HepG2 (cell line): ENCODE measurements at regions not wholly inside any gene's neighbourhood (a gene's known extent, or its start where the extent isn't known, plus 50 kb on each side); places are given as distances from the start of the nearest gene placed in this dataset.

Experiments
- ATAC-seq: fragments of 200-7000 bp; cut with Tn5 transposase; 3 replicates; pipeline ENCODE4 v1.9.1; 2020; ENCODE audit warnings: mild to moderate bottlenecking, moderate library complexity
- BruUV-seq: library from RNA; stranded (reverse); fragments of 400-500 nt; replicated peaks from 2 replicates; lab custom pipeline; 2021; lab: Mats Ljungman, UMichigan
- CTCF ChIA-PET: fragments of 300-600 bp; formaldehyde crosslinking; extraction: SDS; loops from one replicate; lab custom pipeline; 2021; ENCODE audit warnings: low total read pairs, inconsistent platforms, low intra/inter-chr PET ratio; lab: Yijun Ruan, JAX
- POLR2A ChIA-PET: fragments of 350-600 bp; sonication (Branson Sonifier 250); formaldehyde crosslinking; loops from one replicate; lab custom pipeline; 2020; ENCODE audit warnings: antibody characterized with exemption, inconsistent platforms; lab: Yijun Ruan, JAX
- DNase-seq: peaks from one replicate; pipeline ENCODE4 v3.0.0-alpha.2; 2015; ENCODE audit warnings: low spot score
- FAIRE-seq: peaks from 3 replicates; lab custom pipeline; 2011; peaks lifted over from hg19 to GRCh38; lab: Jason Lieb, UNC
- H2AFZ ChIP-seq: one replicate; pipeline ENCODE4 v1.6.1; 2011; ENCODE audit warnings: low read length, inconsistent platforms
- H3K27ac ChIP-seq: fragments of 300-600 bp; 3 replicates; pipeline ENCODE4 v1.8.0; 2011; ENCODE audit warnings: mixed run types, mild to moderate bottlenecking, mixed read lengths, low read length, inconsistent platforms; ENCODE audit not compliant: insufficient read depth; ENCODE audit errors: extremely low read length
- H3K27me3 ChIP-seq, 2 experiments: fragments of 200-600 bp in 1 of 2; 2 replicates in 1 of 2; 3 replicates in 1 of 2; pipeline versions ENCODE4 v1.6.0 to v1.8.0; 2011; ENCODE audit warnings: low read length in 2 of 2, mild to moderate bottlenecking in 2 of 2, moderate library complexity in 2 of 2, inconsistent platforms in 1 of 2; ENCODE audit not compliant: insufficient read depth in 2 of 2, control insufficient read depth in 1 of 2
- H3K36me3 ChIP-seq, 2 experiments: fragments of 200-600 bp in 1 of 2; replicated peaks in 1 of 2; 2 replicates in 1 of 2; 3 replicates in 1 of 2; pipeline versions ENCODE4 v1.5.1 to v1.8.0; 2011; ENCODE audit warnings: low read length in 2 of 2, inconsistent platforms in 1 of 2; ENCODE audit not compliant: insufficient read depth in 2 of 2, control insufficient read depth in 1 of 2
- H3K4me1 ChIP-seq: 2 replicates; pipeline ENCODE4 v1.5.1; 2012; ENCODE audit warnings: low read length, inconsistent platforms; ENCODE audit not compliant: insufficient read depth
- H3K4me2 ChIP-seq: 2 replicates; pipeline ENCODE4 v1.6.0; 2011; ENCODE audit warnings: low read depth, low read length, inconsistent platforms
- H3K4me3 ChIP-seq, 3 experiments: fragments of 200-600 bp in 1 of 3; sonication (generic), shearing (Covaris generic) in 1 of 3; replicated peaks in 1 of 3; 2 replicates each; pipeline ENCODE4 v1.5.1; 2011 to 2016; ENCODE audit warnings: low read length in 3 of 3, inconsistent platforms in 2 of 3, low read depth in 2 of 3, mild to moderate bottlenecking in 2 of 3, control low read depth in 1 of 3, mixed read lengths in 1 of 3; ENCODE audit not compliant: insufficient read depth in 1 of 3
- H3K79me2 ChIP-seq: one replicate; pipeline ENCODE4 v1.6.1; 2011; ENCODE audit warnings: low read length, inconsistent platforms; ENCODE audit not compliant: insufficient read depth
- H3K9ac ChIP-seq: 2 replicates; pipeline ENCODE4 v1.6.0; 2011; ENCODE audit warnings: mild to moderate bottlenecking, low read depth, low read length, inconsistent platforms; ENCODE audit not compliant: insufficient read depth
- H3K9me3 ChIP-seq: 2 replicates; pipeline ENCODE4 v1.5.1; 2012; ENCODE audit warnings: mild to moderate bottlenecking, low read length
- H4K20me1 ChIP-seq: 2 replicates; pipeline ENCODE4 v1.6.0; 2011; ENCODE audit warnings: inconsistent platforms, mild to moderate bottlenecking, low read length, moderate library complexity; ENCODE audit not compliant: insufficient read depth
- ATF7 ChIP-seq, 2 experiments: fragments of 450-650 bp in 1 of 2; sonication (generic) in 1 of 2; formaldehyde crosslinking in 1 of 2; IDR thresholded peaks; 2 replicates each; pipeline versions ENCODE4 v1.4.0 to v1.6.1; 2016 to 2020; ENCODE audit warnings: antibody characterized with exemption in 1 of 2, mild to moderate bottlenecking in 1 of 2, missing genetic modification reagents in 1 of 2
- HMG20A ChIP-seq: IDR thresholded peaks from 2 replicates; pipeline ENCODE4 v1.6.1; 2016; ENCODE audit warnings: borderline replicate concordance
- KDM2A ChIP-seq: sonication (generic); formaldehyde crosslinking; IDR thresholded peaks from 2 replicates; pipeline ENCODE4 v1.4.0; 2020; ENCODE audit warnings: low read depth, missing genetic modification reagents, borderline replicate concordance
- SRY ChIP-seq: sonication (generic); formaldehyde crosslinking; IDR thresholded peaks from 2 replicates; pipeline ENCODE4 v1.8.0; 2022; ENCODE audit warnings: mild to moderate bottlenecking, missing genetic modification reagents
- TOPORS ChIP-seq: sonication (generic); formaldehyde crosslinking; IDR thresholded peaks from 2 replicates; pipeline ENCODE4 v1.8.0; 2023; ENCODE audit warnings: mild to moderate bottlenecking, missing genetic modification reagents
- ZNF772 ChIP-seq: sonication (generic); formaldehyde crosslinking; IDR thresholded peaks from 2 replicates; pipeline ENCODE4 v1.5.0; 2020; ENCODE audit warnings: mild to moderate bottlenecking, missing genetic modification reagents
- WGBS: methylation state at CpG from one replicate; pipeline ENCODE4 v1.1.6; 2017; ENCODE audit warnings: low lambda C conversion rate; 5-methylcytosine and 5-hydroxymethylcytosine counted together
- in situ Hi-C: cut with HindIII; loops from 2 replicates; pipeline ENCODE4 v1.10.0; 2017; ENCODE audit warnings: low pct_unique_long_range_greater_than_20kb; ENCODE audit not compliant: extremely low pct_ligation_motif_present
- intact Hi-C: fragments of 100-400 bp; cut with micrococcal nuclease; formaldehyde crosslinking; loops from one replicate; pipeline ENCODE4 v1.10.0; 2022; ENCODE audit not compliant: unreplicated experiment
- TF ChIP-seq, protein P1 (sequence below): sonication (generic); formaldehyde crosslinking; IDR thresholded peaks from 2 replicates; pipeline ENCODE4 v1.5.0; 2020; ENCODE audit warnings: missing genetic modification reagents, mild to moderate bottlenecking, borderline replicate concordance
- TF ChIP-seq, protein P2 (sequence below): sonication (generic); formaldehyde crosslinking; IDR thresholded peaks from 2 replicates; pipeline ENCODE4 v1.8.0; 2022; ENCODE audit warnings: mild to moderate bottlenecking, missing genetic modification reagents, borderline replicate concordance
- TF ChIP-seq, protein P3 (sequence below): sonication (generic); formaldehyde crosslinking; IDR thresholded peaks from one replicate; pipeline ENCODE4 v1.5.1; 2020; ENCODE audit warnings: mild to moderate bottlenecking, missing genetic modification reagents; ENCODE audit errors: not compliant biosample characterization
- TF ChIP-seq, protein P4 (sequence below): sonication (generic); formaldehyde crosslinking; IDR thresholded peaks from 2 replicates; pipeline ENCODE4 v1.5.0; 2020; ENCODE audit warnings: mild to moderate bottlenecking, missing genetic modification reagents

DNA sequence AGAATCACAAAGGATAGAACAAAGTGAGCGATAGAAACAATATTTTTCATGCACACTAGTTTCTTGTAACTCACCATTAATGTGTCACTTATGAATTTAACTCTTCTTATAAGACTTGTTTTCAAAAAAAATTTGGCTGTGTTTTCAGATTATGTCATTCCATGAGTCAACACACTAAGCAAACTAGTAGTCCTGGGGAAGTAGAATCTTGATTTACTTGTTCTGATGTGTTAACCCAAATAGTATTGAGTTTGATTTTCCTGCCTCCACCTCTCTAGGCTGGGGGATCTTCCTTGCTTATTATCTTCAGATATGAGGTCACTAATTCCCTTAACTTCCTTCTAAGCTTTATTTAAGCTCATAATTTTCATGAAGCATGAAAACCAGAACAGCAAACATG lies 151.0 kb upstream of the SEL1L start:
- WGBS, result 3% methylated on average over 1 of the region's 1 CpG
- Histone ChIP-seq H3K9ac (no peak overlapping the region), H3K4me3 (no peak overlapping the region), H3K36me3 (no peaks in the 10 kb centered on the region), H3K27me3 (peaks cover 0 to 6% of the 10 kb centered on the region in 2 experiments; a peak in 2 of 5 replicates), H3K4me2 (no peak overlapping the region), H2AFZ (no peak overlapping the region), H3K79me2 (no peaks in the 10 kb centered on the region), H3K4me1 (no peaks in the 10 kb centered on the region), H3K27ac (no peak overlapping the region), H4K20me1 (no peaks in the 10 kb centered on the region), H3K9me3 (no peaks in the 10 kb centered on the region)
- FAIRE-seq, result no peak
- in situ Hi-C loops, result no loop called here
- ATAC-seq, result no peak
- BruUV-seq, result no TSS peak
- intact Hi-C loops, result no loop called here
- no peak for DNase-seq
- CTCF ChIA-PET, result no interaction called here
- POLR2A ChIA-PET, result no interaction called here
- TF ChIP-seq TOPORS (CRISPR knock-in tag), result no peak
- TF ChIP-seq, protein P1, sequence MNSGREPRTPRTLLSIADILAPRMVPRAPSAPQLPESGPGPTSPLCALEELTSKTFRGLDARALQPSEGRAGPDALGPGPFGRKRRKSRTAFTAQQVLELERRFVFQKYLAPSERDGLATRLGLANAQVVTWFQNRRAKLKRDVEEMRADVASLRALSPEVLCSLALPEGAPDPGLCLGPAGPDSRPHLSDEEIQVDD (CRISPR knock-in tag), result no peak
- no peak for TF ChIP-seq SRY
- TF ChIP-seq, protein P2, sequence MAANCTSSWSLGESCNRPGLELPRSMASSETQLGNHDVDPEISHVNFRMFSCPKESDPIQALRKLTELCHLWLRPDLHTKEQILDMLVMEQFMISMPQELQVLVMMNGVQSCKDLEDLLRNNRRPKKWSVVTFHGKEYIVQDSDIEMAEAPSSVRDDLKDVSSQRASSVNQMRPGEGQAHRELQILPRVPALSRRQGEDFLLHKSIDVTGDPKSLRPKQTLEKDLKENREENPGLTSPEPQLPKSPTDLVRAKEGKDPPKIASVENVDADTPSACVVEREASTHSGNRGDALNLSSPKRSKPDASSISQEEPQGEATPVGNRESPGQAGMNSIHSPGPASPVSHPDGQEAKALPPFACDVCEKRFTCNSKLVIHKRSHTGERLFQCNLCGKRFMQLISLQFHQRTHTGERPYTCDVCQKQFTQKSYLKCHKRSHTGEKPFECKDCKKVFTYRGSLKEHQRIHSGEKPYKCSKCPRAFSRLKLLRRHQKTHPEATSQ (CRISPR knock-in tag), result no peak
- TF ChIP-seq ZNF772, result no peak
- TF ChIP-seq HMG20A, result no peak
- TF ChIP-seq, protein P3, sequence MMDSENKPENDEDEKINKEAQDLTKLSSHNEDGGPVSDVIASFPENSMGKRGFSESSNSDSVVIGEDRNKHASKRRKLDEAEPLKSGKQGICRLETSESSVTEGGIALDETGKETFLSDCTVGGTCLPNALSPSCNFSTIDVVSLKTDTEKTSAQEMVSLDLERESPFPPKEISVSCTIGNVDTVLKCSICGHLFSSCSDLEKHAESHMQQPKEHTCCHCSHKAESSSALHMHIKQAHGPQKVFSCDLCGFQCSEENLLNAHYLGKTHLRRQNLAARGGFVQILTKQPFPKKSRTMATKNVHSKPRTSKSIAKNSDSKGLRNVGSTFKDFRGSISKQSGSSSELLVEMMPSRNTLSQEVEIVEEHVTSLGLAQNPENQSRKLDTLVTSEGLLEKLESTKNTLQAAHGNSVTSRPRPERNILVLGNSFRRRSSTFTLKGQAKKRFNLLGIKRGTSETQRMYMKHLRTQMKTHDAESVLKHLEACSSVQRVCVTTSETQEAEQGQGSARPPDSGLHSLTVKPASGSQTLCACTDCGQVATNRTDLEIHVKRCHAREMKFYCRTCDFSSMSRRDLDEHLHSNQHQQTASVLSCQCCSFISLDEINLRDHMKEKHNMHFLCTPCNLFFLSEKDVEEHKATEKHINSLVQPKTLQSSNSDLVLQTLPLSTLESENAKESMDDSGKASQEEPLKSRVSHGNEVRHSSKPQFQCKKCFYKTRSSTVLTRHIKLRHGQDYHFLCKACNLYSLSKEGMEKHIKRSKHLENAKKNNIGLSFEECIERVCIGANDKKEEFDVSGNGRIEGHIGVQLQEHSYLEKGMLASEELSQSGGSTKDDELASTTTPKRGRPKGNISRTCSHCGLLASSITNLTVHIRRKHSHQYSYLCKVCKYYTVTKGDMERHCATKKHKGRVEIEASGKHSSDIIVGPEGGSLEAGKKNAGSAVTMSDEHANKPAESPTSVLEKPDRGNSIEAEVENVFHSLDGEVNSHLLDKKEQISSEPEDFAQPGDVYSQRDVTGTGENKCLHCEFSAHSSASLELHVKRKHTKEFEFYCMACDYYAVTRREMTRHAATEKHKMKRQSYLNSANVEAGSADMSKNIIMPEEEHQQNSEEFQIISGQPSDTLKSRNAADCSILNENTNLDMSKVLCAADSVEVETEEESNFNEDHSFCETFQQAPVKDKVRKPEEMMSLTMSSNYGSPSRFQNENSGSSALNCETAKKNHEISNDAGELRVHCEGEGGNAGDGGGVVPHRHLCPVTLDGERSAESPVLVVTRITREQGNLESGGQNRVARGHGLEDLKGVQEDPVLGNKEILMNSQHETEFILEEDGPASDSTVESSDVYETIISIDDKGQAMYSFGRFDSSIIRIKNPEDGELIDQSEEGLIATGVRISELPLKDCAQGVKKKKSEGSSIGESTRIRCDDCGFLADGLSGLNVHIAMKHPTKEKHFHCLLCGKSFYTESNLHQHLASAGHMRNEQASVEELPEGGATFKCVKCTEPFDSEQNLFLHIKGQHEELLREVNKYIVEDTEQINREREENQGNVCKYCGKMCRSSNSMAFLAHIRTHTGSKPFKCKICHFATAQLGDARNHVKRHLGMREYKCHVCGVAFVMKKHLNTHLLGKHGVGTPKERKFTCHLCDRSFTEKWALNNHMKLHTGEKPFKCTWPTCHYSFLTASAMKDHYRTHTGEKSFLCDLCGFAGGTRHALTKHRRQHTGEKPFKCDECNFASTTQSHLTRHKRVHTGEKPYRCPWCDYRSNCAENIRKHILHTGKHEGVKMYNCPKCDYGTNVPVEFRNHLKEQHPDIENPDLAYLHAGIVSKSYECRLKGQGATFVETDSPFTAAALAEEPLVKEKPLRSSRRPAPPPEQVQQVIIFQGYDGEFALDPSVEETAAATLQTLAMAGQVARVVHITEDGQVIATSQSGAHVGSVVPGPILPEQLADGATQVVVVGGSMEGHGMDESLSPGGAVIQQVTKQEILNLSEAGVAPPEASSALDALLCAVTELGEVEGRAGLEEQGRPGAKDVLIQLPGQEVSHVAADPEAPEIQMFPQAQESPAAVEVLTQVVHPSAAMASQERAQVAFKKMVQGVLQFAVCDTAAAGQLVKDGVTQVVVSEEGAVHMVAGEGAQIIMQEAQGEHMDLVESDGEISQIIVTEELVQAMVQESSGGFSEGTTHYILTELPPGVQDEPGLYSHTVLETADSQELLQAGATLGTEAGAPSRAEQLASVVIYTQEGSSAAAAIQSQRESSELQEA, result no peak
- TF ChIP-seq, protein P4, sequence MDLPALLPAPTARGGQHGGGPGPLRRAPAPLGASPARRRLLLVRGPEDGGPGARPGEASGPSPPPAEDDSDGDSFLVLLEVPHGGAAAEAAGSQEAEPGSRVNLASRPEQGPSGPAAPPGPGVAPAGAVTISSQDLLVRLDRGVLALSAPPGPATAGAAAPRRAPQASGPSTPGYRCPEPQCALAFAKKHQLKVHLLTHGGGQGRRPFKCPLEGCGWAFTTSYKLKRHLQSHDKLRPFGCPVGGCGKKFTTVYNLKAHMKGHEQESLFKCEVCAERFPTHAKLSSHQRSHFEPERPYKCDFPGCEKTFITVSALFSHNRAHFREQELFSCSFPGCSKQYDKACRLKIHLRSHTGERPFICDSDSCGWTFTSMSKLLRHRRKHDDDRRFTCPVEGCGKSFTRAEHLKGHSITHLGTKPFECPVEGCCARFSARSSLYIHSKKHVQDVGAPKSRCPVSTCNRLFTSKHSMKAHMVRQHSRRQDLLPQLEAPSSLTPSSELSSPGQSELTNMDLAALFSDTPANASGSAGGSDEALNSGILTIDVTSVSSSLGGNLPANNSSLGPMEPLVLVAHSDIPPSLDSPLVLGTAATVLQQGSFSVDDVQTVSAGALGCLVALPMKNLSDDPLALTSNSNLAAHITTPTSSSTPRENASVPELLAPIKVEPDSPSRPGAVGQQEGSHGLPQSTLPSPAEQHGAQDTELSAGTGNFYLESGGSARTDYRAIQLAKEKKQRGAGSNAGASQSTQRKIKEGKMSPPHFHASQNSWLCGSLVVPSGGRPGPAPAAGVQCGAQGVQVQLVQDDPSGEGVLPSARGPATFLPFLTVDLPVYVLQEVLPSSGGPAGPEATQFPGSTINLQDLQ (CRISPR knock-in tag), result no peak
- TF ChIP-seq KDM2A, result no peak
- TF ChIP-seq ATF7 (IDR thresholded peaks at IDR 0.05), result no peak
- TF ChIP-seq ATF7 (CRISPR knock-in tag; IDR thresholded peaks at IDR 0.05), result no peak
